LoVo (cell line): ENCODE measurements at regions not wholly inside any gene's neighbourhood (a gene's known extent, or its start where the extent isn't known, plus 50 kb on each side); places are given as distances from the start of the nearest gene placed in this dataset.
"Not testable (repeated sequence)": the region's sequence is repeated elsewhere in the genome, so short reads cannot be mapped to it uniquely, and the experiment has no call there.

Source experiments
- DNase-seq: peaks from one replicate; pipeline ENCODE4 v3.0.0-alpha.2; 2016; ENCODE audit warnings: low spot score

DNA sequence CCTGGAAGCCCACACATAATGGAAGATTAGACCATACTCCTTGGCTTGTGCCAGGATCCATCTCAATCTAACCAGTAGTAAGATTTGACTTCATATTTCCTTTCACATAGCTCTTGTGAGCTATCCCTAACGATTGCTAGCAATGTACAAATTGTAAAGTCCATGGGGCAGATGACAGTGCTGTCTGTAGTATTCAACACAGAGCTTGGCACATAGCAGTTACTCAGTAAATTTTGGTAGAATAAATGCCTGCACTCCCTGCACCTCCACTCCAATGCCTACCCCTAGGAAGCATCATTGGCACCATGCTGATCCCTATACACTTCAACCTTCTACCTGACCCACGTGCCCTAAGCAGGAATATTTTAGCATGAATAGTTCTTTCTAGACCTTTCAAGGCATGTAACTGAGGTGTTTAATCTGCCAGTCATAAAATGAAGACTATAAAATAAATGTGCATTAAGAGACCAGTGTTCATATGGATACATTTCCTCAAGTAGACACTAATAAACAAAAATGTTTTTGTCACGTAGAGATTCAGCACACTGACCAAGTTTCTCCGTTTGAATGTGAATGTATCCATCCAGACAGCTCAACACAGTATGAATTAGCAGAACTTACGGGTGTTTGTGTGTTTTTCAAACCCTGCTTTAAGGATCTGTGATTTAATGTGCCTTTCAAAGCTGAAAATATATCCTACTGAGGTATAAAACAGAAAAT, 98.8 kb downstream of the BMP4 start:
- no peak for DNase-seq

DNA sequence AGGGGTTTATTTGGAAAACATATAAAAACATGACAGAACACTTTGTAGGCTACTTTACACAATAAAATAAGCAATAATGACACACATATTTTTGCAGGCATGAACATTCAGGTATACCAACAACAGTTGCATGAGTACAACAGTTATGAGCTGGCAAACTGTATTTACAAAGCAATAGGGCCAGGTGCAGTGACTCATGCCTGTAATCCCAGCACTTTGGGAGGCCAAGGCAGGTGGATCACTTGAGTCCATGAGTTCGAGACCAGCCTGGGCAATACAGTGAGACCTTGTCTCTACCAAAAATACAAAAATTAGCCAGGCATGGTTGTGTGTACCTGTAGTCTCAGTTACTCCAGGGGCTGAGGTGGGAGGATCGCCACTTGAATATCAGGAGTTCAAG, 101.1 kb downstream of the BMP4 start:
- DNase-seq: no peak

DNA sequence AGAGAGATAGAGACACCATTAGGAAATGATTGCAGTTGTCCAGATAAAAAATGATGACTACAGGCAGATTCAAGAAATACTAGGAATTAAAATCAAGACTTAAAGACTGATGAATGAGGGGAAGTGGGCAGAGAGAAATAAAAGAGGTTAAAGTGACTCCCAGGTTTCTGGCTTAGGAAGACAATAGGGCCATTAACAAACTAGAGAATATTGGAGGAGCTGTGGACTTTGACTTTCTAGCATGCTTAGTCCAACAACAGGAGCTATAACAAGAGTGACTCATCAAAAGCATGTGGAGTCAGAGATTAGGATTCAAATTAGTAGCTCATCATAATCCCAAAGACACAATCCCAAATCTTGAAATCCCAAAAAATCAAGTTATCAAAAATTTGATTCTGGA, 101.5 kb downstream of the BMP4 start:
- peak; percentile 74 for DNase-seq

DNA sequence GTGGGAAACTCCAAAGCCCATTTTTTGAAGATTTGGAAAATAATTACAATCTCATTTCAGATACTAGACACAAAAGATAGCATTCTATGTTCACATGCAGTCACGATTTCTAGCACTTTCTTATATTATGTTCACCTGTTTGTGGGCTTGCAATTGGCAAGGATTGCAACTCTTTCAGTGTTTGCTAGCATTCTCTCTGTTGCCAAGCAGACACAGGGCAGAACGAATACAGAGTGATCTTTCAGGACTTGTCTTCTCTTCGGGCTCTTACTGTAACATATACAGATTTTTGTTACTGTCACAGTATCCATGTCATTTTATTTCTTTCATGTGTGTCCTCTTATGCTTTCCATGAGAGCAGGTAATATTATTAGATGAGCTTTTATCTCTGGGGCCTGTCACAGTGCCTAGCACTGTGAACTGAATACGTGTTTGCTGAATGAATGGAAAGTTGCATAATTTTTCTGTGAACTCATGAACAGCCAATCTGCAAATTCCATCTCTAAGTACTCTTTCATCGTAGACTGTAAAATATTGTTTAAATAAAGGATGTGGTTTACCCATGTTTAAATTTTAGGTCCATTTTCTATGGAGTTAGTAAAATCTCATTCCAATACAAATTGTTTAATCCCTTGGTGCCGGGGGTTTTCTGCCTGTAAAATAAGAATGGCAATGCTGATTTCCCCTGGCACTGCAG, 105.1 kb downstream of the BMP4 start:
- DNase-seq: peak; percentile 39

DNA sequence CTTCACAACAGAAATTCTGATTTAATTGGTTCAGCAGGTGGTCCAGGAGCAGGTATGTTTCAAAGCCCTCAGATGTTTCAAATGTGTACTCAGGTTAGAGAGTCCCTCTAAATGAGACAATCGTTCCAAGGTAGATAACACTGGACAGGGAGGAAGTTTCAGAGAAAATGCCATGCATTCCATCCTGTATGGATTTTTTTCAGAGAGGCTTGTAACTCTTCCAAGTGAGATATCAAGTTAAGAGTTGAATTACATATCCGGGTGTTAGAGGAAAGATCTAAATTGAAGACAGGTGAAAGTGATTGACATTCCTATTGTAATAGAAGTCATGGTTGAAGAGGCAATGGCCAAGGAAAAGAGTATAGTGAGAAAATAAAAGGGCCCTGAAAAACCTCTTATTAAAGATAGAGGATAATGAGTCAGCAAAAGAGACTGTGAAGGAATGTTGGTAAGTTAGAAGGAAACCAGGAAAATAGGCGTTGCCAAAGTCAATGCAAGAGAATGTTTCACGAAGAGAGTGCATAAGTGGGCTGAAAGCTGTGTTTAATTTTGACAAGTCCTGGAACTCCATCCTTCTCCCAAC, 105.8 kb downstream of the BMP4 start:
- DNase-seq: peak; percentile 87

DNA sequence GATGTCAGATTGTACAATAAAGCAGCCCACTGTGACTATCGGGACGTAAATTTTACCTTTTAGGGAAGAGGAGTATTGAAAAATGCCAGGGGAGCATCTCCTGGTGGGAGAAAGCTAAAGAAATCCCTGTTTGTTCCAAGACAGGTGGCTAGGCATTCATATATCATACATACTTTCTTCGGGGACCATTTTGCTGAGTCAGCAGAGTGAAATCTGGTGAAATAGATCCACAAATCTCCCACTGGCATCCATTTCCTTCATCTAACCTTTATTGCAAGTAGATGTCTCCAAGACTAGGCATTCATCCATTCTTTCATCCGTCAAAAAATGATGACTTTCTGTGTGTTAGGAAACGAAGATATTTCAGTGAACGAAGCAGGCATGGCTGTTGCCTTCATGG, 107.1 kb downstream of the BMP4 start:
- DNase-seq: no peak

GRCh38 chr14:53848854-53849253, 107.8 kb downstream of the BMP4 start:
- DNase-seq: peak; percentile 69

DNA sequence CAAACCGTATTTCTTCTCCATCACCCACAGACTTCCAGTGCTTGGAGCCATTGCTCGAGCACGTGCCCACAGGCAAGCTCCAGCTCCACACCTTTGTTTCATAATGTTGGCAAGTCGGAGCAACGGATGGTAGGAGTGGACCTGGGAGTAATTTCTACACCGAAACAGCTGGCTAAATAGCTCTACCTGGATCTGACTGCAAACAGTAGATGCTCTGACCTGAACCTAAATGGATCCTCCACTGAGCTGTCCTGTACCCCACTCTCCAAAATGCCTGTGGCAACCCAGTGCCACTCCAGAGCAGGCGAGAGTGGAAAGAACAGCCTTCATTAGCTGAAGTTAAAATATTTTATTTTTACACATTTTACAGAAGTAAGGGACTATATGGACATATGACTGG, 108.7 kb downstream of the BMP4 start:
- no peak for DNase-seq

DNA sequence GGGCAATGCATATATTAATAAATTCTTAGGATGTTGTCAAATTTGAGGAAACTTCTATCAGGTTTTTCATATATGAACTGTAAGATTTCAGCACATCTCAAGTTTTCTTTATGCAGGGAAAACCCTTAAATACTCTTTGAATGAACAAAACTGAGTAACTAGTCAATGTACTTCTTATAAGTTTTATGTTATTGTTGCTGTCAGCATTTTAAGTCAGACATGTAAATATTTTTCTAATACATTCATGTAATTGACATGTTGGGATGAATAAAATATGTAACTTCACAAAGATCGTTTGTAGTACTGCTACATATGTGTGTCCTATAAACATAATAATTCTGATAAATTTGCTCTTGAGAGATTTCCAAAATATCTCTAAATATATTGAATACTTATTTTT, 109.6 kb downstream of the BMP4 start:
- DNase-seq: no peak

DNA sequence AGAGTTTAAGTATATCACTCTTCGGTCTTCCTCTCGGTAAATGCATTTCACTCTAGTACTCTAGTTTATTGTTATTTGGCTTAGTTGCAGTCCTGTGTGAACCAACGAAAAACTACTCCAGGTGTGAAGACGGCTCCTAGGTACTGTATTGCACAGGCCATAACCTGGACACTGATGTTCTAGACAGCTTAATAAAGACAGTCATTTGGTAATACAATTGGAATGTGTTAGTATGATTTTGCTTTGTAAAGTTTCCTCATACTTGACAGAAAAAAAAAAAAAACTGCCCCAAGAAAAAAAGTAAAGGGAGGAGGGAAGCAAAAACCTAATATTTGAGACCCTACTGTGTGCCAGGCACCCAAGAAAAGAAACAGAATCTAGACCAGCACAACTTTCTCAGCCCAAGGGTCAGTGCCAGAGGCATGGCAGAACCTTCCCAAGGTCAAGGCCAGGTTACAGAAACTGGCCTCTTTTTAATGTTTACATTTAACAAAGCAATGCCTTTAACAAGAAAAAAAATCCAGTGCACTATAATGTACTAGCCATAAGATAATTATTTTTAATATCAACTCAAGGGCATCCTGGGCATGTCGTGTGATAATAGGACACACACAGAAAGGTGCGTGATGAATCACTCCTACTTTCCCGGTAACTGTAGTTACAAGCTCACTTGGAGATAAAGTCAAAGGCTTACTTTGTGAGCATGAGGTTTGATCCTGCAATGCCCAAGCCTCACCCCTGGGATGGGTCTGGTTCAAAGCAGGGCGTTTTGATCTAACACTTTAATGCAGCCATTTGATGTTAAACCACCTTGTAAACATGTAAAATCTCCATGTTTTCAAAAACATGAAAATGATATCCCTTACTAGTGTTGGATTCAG, 110.6 kb downstream of the BMP4 start:
- DNase-seq: peak; percentile 90

DNA sequence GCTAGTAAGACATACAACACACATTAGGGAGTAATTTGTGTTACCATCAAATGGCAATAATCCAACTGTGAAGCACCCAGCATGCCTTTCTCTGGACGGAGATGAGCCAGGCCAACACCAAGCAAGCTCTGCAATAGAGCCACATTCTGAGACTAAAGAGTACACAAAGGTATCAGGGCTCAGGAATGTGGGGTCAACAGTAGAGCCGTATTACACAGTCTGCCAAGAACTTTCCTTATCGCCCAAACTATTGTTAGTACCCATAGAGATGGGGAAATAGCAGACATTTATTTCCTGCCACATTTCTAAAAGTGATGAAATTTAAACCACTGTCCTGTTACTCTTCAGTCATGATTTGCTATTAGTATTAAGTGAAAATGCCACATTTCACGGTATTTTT, 113.7 kb downstream of the BMP4 start:
- peak; percentile 35 for DNase-seq

DNA sequence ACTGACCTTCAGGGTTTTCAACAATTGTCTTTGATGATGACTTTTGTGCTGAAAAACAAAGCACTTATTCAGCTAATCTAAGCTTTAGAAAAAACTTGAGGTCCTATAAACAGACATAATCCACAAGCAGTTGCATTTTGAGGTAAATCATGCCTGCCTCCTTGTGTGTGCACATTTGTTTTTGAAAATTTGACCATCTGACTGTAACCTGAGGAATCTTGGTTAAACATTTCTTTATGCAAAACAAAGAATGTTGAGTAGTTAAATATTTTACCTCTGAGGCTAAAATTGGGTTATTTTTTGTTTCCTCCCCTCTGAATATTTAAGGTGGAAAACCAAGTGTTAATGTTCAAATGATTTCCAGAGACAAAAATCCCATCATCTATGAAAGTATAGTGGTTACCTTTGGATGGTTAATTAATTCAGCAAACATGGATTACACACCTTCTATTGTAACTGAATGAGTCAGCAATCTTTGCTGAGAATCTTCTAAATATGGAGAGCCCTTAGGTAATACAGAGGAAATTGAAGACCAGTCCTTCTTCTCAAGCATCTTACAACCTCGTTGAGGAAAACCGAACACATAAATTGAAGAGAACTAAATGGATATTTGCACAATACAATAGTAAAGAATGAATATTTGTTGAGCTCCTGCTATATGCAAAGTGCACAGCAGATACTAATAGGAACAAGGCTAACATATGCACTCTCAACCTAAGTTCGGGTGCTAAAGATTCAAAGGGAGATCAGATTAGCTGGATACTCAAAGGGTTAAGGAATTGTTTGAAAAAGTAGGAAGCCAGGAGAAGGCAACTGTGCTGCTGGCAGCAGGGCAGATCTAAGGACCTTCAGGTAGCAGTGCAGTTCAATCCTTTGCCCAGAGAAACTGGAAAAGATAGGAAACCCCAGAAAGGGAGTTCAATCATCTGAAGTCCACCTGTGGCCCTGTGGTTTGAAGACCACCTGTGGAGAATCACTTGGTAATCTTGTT, 115.2 kb downstream of the BMP4 start:
- no peak for DNase-seq

- DNase-seq: peak; percentile 91
Measured at GRCh38 chr14:53840444-53840843, 116.2 kb downstream of the BMP4 start.

- no peak for DNase-seq
Measured at GRCh38 chr14:53838374-53838773, 118.3 kb downstream of the BMP4 start.

DNA sequence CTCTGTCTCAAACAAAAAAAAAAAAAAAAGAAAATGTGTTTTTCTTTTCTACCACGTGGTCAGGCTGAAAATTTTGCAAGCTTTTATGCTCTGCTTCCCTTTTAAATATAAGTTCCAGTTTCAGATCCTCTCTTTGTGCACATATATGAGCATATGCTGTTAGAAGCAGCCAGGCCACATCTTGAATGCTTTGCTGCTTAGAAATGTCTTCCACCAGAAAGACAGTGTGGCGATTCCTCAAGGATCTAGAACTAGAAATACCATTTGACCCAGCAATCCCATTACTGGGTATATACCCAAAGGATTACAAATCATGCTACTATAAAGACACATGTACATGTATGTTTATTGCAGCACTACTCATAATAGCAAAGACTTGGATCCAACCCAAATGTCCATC, 119.0 kb downstream of the BMP4 start:
- DNase-seq: not testable (repeated sequence)

- no peak for DNase-seq
Measured at GRCh38 chr14:53836551-53836950, 120.1 kb downstream of the BMP4 start.

- DNase-seq: no peak
Measured at GRCh38 chr14:53828820-53829219, 127.8 kb downstream of the BMP4 start.

DNA sequence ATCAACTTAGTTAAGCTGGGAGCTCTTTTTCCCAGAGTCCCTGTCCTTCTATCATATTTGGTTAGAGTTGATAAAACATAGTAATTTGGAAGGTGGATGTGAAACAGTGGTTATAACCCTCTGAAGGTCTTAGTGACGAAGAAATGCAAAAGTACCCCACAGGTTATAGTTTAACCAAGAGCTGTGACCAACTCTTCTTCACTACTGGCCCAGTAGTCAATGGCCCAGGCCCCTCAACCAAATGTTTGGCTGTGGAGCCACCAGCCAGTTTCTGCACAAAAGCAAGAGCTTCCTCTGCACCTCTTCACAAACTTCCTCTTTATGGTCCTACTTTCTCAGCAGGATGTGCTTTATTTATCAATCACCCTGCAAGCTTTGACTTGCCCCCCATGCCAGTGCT, 132.6 kb downstream of the BMP4 start:
- no peak for DNase-seq

- no peak for DNase-seq
Measured at GRCh38 chr14:53814392-53814791, 142.2 kb downstream of the BMP4 start.

- no peak for DNase-seq
Measured at GRCh38 chr14:53810221-53810620, 146.4 kb downstream of the BMP4 start.

- DNase-seq: no peak
Measured at GRCh38 chr14:53808042-53808441, 148.6 kb downstream of the BMP4 start.
